ENCODE measurements at regions not wholly inside any gene's neighbourhood (a gene's known extent, or its start where the extent isn't known, plus 50 kb on each side); places are given as distances from the start of the nearest gene placed in this dataset.

- Histone ChIP-seq H3K27ac (ENCODE audit: low read length) (no peak overlapping the region), H3K4me2 (ENCODE audit: insufficient read depth, low read length) (no peak overlapping the region), H2AFZ (ENCODE audit: low read depth, low read length) (no peak overlapping the region), H3K9ac (ENCODE audit: low read depth, low read length) (no peak overlapping the region), H3K36me3 (ENCODE audit: insufficient read depth, low read length) (no peaks in the 10 kb centered on the region), H3K9me3 (ENCODE audit: insufficient read depth, low read length, severe bottlenecking) (no peaks in the 10 kb centered on the region), H3K79me2 (ENCODE audit: insufficient read depth, low read length) (no peaks in the 10 kb centered on the region), H3K27me3 (ENCODE audit: insufficient read depth, low read length, poor library complexity) (no peaks in the 10 kb centered on the region), H4K20me1 (ENCODE audit: insufficient read depth, low read length) (no peaks in the 10 kb centered on the region), H3K4me3 (ENCODE audit: low read depth in 1 of 2, low read length in 2 of 2) (no peak overlapping the region), H3K4me1 (ENCODE audit: insufficient read depth, low read length) (no peaks in the 10 kb centered on the region)
- no peak for ATAC-seq (ENCODE audit: insufficient read depth, low read depth)
- DNase-seq = no peak
- TF ChIP-seq EZH2 (IDR thresholded peaks at IDR 0.05; ENCODE audit: borderline replicate concordance, low read depth, low read length, severe bottlenecking) = no peak
Measured at GRCh38 chr7:16357474-16357873, 63.9 kb downstream of the CRPPA start.

- H3K79me2 ChIP-seq (ENCODE audit: insufficient read depth, low read length) = no peaks in the 10 kb centered on the region
- DNase-seq (no peak), ATAC-seq (ENCODE audit: insufficient read depth, low read depth) (no peak)
- no peak overlapping the region for H3K4me3 ChIP-seq (ENCODE audit: low read depth in 1 of 2, low read length in 2 of 2)
- no peak overlapping the region for H3K9ac ChIP-seq (ENCODE audit: low read depth, low read length)
- H4K20me1 ChIP-seq (ENCODE audit: insufficient read depth, low read length) = no peaks in the 10 kb centered on the region
- no peaks in the 10 kb centered on the region for H3K4me1 ChIP-seq (ENCODE audit: insufficient read depth, low read length)
- H3K4me2 ChIP-seq (ENCODE audit: insufficient read depth, low read length) = no peak overlapping the region
- H3K9me3 ChIP-seq (ENCODE audit: insufficient read depth, low read length, severe bottlenecking) = no peaks in the 10 kb centered on the region
- no peak for TF ChIP-seq EZH2 (IDR thresholded peaks at IDR 0.05; ENCODE audit: borderline replicate concordance, low read depth, low read length, severe bottlenecking)
- TF ChIP-seq CTCF (IDR thresholded peaks at IDR 0.05; ENCODE audit: borderline replicate concordance, extremely low read depth, low read length, poor library complexity, severe bottlenecking) = no peak
- H3K36me3 ChIP-seq (ENCODE audit: insufficient read depth, low read length) = no peaks in the 10 kb centered on the region
- H3K27me3 ChIP-seq (ENCODE audit: insufficient read depth, low read length, poor library complexity) = no peaks in the 10 kb centered on the region
- no peak overlapping the region for H3K27ac ChIP-seq (ENCODE audit: low read length)
- H2AFZ ChIP-seq (ENCODE audit: low read depth, low read length) = no peak overlapping the region
Measured at GRCh38 chr7:16356301-16356958, 64.9 kb downstream of the CRPPA start.

GRCh38 chr7:16354573-16354972 is 66.8 kb downstream of the CRPPA start:
- Histone ChIP-seq H3K79me2 (ENCODE audit: insufficient read depth, low read length) (no peaks in the 10 kb centered on the region), H3K27me3 (ENCODE audit: insufficient read depth, low read length, poor library complexity) (no peaks in the 10 kb centered on the region), H3K9me3 (ENCODE audit: insufficient read depth, low read length, severe bottlenecking) (peaks cover 2% of the 10 kb centered on the region), H3K4me3 (ENCODE audit: low read depth in 1 of 2, low read length in 2 of 2) (no peak overlapping the region), H3K4me1 (ENCODE audit: insufficient read depth, low read length) (no peaks in the 10 kb centered on the region), H3K27ac (ENCODE audit: low read length) (no peak overlapping the region), H4K20me1 (ENCODE audit: insufficient read depth, low read length) (no peaks in the 10 kb centered on the region), H2AFZ (ENCODE audit: low read depth, low read length) (no peak overlapping the region), H3K4me2 (ENCODE audit: insufficient read depth, low read length) (no peak overlapping the region), H3K9ac (ENCODE audit: low read depth, low read length) (no peak overlapping the region), H3K36me3 (ENCODE audit: insufficient read depth, low read length) (no peaks in the 10 kb centered on the region)
- TF ChIP-seq CTCF (IDR thresholded peaks at IDR 0.05; ENCODE audit: borderline replicate concordance, extremely low read depth, low read length, poor library complexity, severe bottlenecking) (no peak), EZH2 (IDR thresholded peaks at IDR 0.05; ENCODE audit: borderline replicate concordance, low read depth, low read length, severe bottlenecking) (no peak)
- no peak for ATAC-seq (ENCODE audit: insufficient read depth, low read depth)
- DNase-seq = no peak

- Histone ChIP-seq H3K27ac (ENCODE audit: low read length) (no peak overlapping the region), H2AFZ (ENCODE audit: low read depth, low read length) (no peak overlapping the region), H3K4me2 (ENCODE audit: insufficient read depth, low read length) (no peak overlapping the region), H3K9ac (ENCODE audit: low read depth, low read length) (no peak overlapping the region), H4K20me1 (ENCODE audit: insufficient read depth, low read length) (no peaks in the 10 kb centered on the region), H3K27me3 (ENCODE audit: insufficient read depth, low read length, poor library complexity) (no peaks in the 10 kb centered on the region), H3K9me3 (ENCODE audit: insufficient read depth, low read length, severe bottlenecking) (peaks cover 2% of the 10 kb centered on the region), H3K79me2 (ENCODE audit: insufficient read depth, low read length) (no peaks in the 10 kb centered on the region), H3K4me1 (ENCODE audit: insufficient read depth, low read length) (no peaks in the 10 kb centered on the region), H3K4me3 (ENCODE audit: low read depth in 1 of 2, low read length in 2 of 2) (no peak overlapping the region), H3K36me3 (ENCODE audit: insufficient read depth, low read length) (no peaks in the 10 kb centered on the region)
- no peak for TF ChIP-seq CTCF (IDR thresholded peaks at IDR 0.05; ENCODE audit: borderline replicate concordance, extremely low read depth, low read length, poor library complexity, severe bottlenecking)
- no peak for TF ChIP-seq EZH2 (IDR thresholded peaks at IDR 0.05; ENCODE audit: borderline replicate concordance, low read depth, low read length, severe bottlenecking)
- DNase-seq (no peak), ATAC-seq (ENCODE audit: insufficient read depth, low read depth) (no peak)
Measured at GRCh38 chr7:16353226-16353625, 68.1 kb downstream of the CRPPA start.
